Loucy (cell line): ENCODE measurements at regions not wholly inside any gene's neighbourhood (a gene's known extent, or its start where the extent isn't known, plus 50 kb on each side); places are given as distances from the start of the nearest gene placed in this dataset.

Source experiments
- CTCF ChIP-seq: fragments of 200-600 bp; sonication (generic); conservative IDR thresholded peaks from 2 replicates; pipeline ENCODE4 v1.5.1; 2014; ENCODE audit warnings: mild to moderate bottlenecking, antibody characterized with exemption, low read length
- EZH2phosphoT487 ChIP-seq: fragments of 200-600 bp; IDR thresholded peaks from 2 replicates; pipeline ENCODE4 v1.6.1; 2018; ENCODE audit warnings: antibody characterized with exemption, mild to moderate bottlenecking, moderate library complexity, borderline replicate concordance

DNA sequence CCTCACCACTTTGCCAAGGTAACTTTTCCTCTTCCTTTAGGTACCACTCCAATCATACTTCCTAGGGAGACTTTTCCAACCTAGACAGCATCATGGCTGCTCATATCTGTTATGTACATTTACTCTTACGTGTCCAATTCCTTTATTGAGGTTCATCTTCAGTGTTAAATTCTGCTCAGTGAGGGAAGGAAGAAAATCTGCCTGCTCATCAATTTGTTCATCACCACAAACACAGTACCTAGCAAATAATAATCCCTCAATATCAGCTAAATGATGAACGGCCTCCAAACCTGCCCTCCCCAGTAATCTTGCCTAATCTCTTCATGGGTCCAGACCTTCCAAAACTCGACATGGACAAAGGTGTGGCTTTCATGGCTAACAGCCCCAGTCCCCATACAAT, 380.8 kb downstream of the KCTD12 start:
- no peak for TF ChIP-seq CTCF
- TF ChIP-seq EZH2phosphoT487 = no peak
